SU-DHL-6 (cell line): ENCODE measurements at regions not wholly inside any gene's neighbourhood (a gene's known extent, or its start where the extent isn't known, plus 50 kb on each side); places are given as distances from the start of the nearest gene placed in this dataset.

Experiments
- H2AFZ ChIP-seq: fragments of 200-600 bp; sonication (generic); 2 replicates; pipeline ENCODE4 v1.6.1; 2014; ENCODE audit warnings: low read depth, mild to moderate bottlenecking, moderate library complexity, mixed read lengths, antibody characterized with exemption, low read length; ENCODE audit not compliant: severe bottlenecking
- H3F3A ChIP-seq: fragments of 200-600 bp; shearing (Covaris generic); 2 replicates; pipeline ENCODE4 v1.6.0; 2016; ENCODE audit warnings: antibody characterized with exemption, mild to moderate bottlenecking; ENCODE audit not compliant: insufficient read depth
- H3K27ac ChIP-seq: fragments of 200-600 bp; sonication (generic); 2 replicates; pipeline ENCODE4 v1.5.1; 2016; ENCODE audit warnings: low read depth, mild to moderate bottlenecking, low read length, moderate library complexity, mixed read lengths
- H3K27me3 ChIP-seq: fragments of 200-600 bp; sonication (generic), shearing (Covaris generic); 2 replicates; pipeline ENCODE4 v1.6.0; 2014; ENCODE audit warnings: mild to moderate bottlenecking, low read length
- H3K36me3 ChIP-seq: fragments of 200-600 bp; sonication (generic); 2 replicates; pipeline ENCODE4 v1.6.1; 2014; ENCODE audit warnings: mild to moderate bottlenecking, low read length, mixed read lengths
- H3K4me2 ChIP-seq: fragments of 300-600, 200-600 bp; shearing (Covaris generic), sonication (generic); 2 replicates; pipeline ENCODE4 v1.6.0; 2014; ENCODE audit warnings: low read length, low read depth, mild to moderate bottlenecking; ENCODE audit not compliant: poor library complexity, severe bottlenecking
- H3K4me3 ChIP-seq: fragments of 200-600 bp; sonication (generic); 2 replicates; pipeline ENCODE4 v1.5.1; 2014; ENCODE audit warnings: antibody characterized with exemption, low read length, mild to moderate bottlenecking, mixed read lengths; ENCODE audit not compliant: insufficient read depth, poor library complexity, severe bottlenecking
- H3K79me2 ChIP-seq: fragments of 200-600 bp; sonication (generic); 2 replicates; pipeline ENCODE4 v1.6.1; 2014; ENCODE audit warnings: mild to moderate bottlenecking, low read length, moderate library complexity; ENCODE audit not compliant: insufficient read depth
- H3K9ac ChIP-seq: fragments of 200-600 bp; sonication (generic); 2 replicates; pipeline ENCODE4 v1.7.0; 2014; ENCODE audit warnings: mild to moderate bottlenecking, low read length
- H3K9me2 ChIP-seq: fragments of 200-600 bp; sonication (generic); replicated peaks from 2 replicates; pipeline ENCODE4 v1.6.1; 2014; ENCODE audit warnings: low read length; ENCODE audit not compliant: insufficient read depth
- H3K9me3 ChIP-seq: fragments of 200-600 bp; sonication (generic); 2 replicates; pipeline ENCODE4 v1.6.1; 2014; ENCODE audit warnings: low read length, mixed read lengths; ENCODE audit not compliant: insufficient read depth
- H4K20me1 ChIP-seq: fragments of 200-600 bp; sonication (generic); 2 replicates; pipeline ENCODE4 v1.6.1; 2014; ENCODE audit warnings: low read depth, mild to moderate bottlenecking, antibody characterized with exemption, low read length, moderate library complexity, mixed read lengths
- EZH2phosphoT487 ChIP-seq: fragments of 200-600 bp; sonication (generic), shearing (Covaris generic); conservative IDR thresholded peaks from 2 replicates; pipeline ENCODE4 v1.6.1; 2018; ENCODE audit warnings: mild to moderate bottlenecking, antibody characterized with exemption, low read length, moderate library complexity, mixed read lengths
- TF ChIP-seq, protein P1 (sequence below): fragments of 200-600 bp; sonication (generic); IDR thresholded peaks from one replicate; pipeline ENCODE4 v1.5.1; 2017; ENCODE audit warnings: antibody characterized with exemption, mild to moderate bottlenecking, low read length, moderate library complexity; ENCODE audit not compliant: insufficient read depth, poor library complexity, severe bottlenecking

DNA sequence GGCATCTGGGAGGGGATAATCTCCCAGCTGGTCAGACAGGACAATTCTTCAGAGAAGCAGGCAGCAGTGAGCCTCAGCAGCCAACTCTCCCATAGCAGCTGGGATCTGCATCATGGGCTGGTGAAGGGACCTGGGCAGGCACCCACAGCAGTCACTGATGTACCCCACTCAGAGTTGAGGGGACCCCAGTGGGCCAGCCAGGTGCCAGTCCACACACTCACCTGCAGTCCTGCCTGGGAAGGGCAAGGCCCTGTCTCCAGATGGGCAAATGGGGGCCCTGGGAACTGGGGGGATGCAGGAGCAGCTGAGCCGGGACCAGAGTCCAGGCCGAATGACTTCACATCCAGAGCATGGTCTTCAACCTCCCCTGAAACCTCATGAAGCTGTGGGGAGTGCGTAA is 170.4 kb downstream of the ZFP36L2 start:
- Histone ChIP-seq H3K79me2 (no peaks in the 10 kb centered on the region), H3K4me2 (no peak overlapping the region), H3K36me3 (no peaks in the 10 kb centered on the region), H3K9me3 (no peaks in the 10 kb centered on the region), H3K9me2 (no peaks in the 10 kb centered on the region), H3F3A (no peaks in the 10 kb centered on the region), H4K20me1 (no peaks in the 10 kb centered on the region), H3K4me3 (no peak overlapping the region), H3K27ac (no peak overlapping the region), H3K9ac (no peak overlapping the region), H2AFZ (no peak overlapping the region), H3K27me3 (no peaks in the 10 kb centered on the region)
- TF ChIP-seq EZH2phosphoT487 = no peak
- TF ChIP-seq, protein P1, sequence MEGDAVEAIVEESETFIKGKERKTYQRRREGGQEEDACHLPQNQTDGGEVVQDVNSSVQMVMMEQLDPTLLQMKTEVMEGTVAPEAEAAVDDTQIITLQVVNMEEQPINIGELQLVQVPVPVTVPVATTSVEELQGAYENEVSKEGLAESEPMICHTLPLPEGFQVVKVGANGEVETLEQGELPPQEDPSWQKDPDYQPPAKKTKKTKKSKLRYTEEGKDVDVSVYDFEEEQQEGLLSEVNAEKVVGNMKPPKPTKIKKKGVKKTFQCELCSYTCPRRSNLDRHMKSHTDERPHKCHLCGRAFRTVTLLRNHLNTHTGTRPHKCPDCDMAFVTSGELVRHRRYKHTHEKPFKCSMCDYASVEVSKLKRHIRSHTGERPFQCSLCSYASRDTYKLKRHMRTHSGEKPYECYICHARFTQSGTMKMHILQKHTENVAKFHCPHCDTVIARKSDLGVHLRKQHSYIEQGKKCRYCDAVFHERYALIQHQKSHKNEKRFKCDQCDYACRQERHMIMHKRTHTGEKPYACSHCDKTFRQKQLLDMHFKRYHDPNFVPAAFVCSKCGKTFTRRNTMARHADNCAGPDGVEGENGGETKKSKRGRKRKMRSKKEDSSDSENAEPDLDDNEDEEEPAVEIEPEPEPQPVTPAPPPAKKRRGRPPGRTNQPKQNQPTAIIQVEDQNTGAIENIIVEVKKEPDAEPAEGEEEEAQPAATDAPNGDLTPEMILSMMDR = no peak

DNA sequence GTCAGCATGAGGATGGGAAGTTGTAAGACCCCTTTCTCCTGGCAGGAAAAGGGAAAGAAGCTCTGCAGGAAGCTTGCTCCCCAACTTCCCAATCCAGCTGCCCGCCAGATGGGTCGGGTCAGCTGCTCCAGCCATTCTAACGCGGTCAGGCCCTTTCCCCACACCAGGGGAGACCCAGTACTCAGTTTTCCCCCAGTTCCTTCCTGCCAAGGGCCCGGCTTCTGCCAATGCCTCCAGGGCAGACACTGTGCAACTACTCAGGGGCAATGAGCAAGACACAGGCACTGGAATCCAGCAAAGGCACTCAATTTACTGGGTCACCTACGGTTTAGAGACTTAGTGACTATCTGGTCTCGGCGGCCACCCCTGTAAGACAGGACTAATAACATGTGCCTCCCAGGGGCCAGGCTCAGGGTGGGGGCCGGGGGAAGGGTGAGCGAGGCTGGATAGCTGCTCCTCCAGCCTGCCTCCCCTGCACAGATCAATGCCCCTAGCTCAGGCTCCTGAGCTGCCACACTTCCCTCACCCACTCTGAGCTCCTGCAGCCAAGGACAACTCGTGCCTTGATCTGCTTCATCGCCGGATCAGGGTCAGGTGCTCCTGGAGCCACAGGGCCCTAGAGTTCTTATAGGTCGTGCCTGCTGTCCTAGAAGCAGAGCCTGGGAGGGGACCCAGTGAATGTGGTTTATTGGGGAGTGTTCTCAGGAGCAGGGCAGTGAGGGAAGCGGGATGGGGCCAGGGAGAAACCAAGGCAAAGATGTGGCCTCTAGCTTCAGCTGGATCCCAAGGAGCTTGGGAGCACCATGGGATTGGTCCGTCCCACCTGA is 171.1 kb downstream of the ZFP36L2 start:
- no peaks in the 10 kb centered on the region for H3K27me3 ChIP-seq
- no peak overlapping the region for H3K4me3 ChIP-seq
- no peaks in the 10 kb centered on the region for H4K20me1 ChIP-seq
- H2AFZ ChIP-seq = no peak overlapping the region
- H3K9me2 ChIP-seq = no peaks in the 10 kb centered on the region
- no peak overlapping the region for H3K27ac ChIP-seq
- H3K79me2 ChIP-seq = no peaks in the 10 kb centered on the region
- no peak for TF ChIP-seq EZH2phosphoT487
- TF ChIP-seq, protein P1 = no peak
- no peak overlapping the region for H3K4me2 ChIP-seq
- H3K9ac ChIP-seq = no peak overlapping the region
- H3K9me3 ChIP-seq = no peaks in the 10 kb centered on the region
- no peaks in the 10 kb centered on the region for H3F3A ChIP-seq
- H3K36me3 ChIP-seq = no peaks in the 10 kb centered on the region

DNA sequence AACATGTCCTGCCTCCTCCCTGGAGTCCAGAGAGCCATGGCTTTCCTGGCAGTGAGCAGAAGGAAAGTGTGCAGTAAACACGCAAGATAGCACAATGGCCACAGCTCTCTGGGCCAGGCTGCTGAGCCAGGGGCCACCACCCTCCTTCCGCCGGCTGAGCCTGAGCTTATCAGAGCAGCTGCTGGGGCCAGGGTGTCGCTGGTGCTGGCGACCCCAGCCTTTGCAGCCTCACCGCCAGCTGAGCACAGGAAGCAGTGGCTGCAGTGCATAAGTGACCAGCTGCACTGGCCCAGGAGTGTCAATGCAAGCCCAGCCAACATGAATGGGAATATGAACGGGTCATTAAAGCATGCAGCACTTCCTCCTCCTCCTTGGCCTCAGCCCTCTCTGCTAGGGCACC is 172.0 kb downstream of the ZFP36L2 start:
- Histone ChIP-seq H3K4me3 (no peak overlapping the region), H3K27ac (no peak overlapping the region), H3F3A (no peaks in the 10 kb centered on the region), H2AFZ (no peak overlapping the region), H3K27me3 (no peaks in the 10 kb centered on the region), H3K4me2 (no peak overlapping the region), H4K20me1 (no peaks in the 10 kb centered on the region), H3K9me2 (no peaks in the 10 kb centered on the region), H3K79me2 (no peaks in the 10 kb centered on the region), H3K9me3 (no peaks in the 10 kb centered on the region), H3K36me3 (no peaks in the 10 kb centered on the region), H3K9ac (no peak overlapping the region)
- TF ChIP-seq, protein P1 = no peak
- no peak for TF ChIP-seq EZH2phosphoT487
